ENCODE measurements at regions not wholly inside any gene's neighbourhood (a gene's known extent, or its start where the extent isn't known, plus 50 kb on each side); places are given as distances from the start of the nearest gene placed in this dataset.

DNA sequence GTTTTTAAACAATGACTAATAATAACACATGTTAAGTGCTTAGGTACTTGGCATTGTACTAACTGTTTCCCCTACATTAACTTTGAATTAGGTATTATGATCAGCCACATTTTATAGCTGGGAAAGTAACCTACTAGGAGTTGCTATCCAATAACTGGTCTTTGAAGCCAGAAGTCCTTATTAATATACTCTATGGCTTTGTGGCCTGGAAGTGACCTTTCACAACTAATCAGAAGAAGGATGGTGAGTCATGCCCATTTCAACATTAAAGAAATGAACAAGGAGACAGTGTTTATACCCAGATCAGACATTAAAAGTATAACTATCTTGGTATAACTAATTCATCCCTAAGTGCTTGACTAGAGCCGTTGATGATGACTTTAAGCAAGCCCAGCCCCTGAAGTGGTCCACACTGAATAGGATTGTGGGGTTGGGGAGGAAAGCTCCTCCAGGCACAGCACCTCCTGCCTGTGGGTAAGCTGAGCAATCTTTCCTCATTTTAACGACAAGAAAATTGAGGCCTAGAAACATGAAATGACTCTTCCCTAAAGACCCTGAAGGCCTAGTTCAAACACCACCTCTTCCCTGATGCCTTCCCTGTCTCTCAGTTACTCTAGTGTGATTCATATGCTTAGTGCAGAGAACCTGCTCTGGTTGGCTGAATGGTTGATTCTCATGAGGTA, 71.6 kb upstream of the RFX8 start:
- TF ChIP-seq POLR2A (IDR thresholded peaks at IDR 0.05; ENCODE audit: control extremely low read depth in 1 of 2, low read depth in 2 of 2, low read length in 2 of 2) (no peak), SUZ12 (IDR thresholded peaks at IDR 0.05; ENCODE audit: low read length) (no peak), JUN (IDR thresholded peaks at IDR 0.05; ENCODE audit: low read depth, low read length) (no peak), POLR2AphosphoS5 (IDR thresholded peaks at IDR 0.05; ENCODE audit: low read depth, low read length) (no peak), EP300 (IDR thresholded peaks at IDR 0.05; ENCODE audit: borderline replicate concordance in 1 of 2, low read depth in 2 of 2, low read length in 2 of 2) (no peak), ZNF274 (IDR thresholded peaks at IDR 0.05; ENCODE audit: borderline replicate concordance, extremely low read depth, low read length) (no peak), CHD2 (IDR thresholded peaks at IDR 0.05; ENCODE audit: low read length) (no peak)
- TF ChIP-seq, protein P1, sequence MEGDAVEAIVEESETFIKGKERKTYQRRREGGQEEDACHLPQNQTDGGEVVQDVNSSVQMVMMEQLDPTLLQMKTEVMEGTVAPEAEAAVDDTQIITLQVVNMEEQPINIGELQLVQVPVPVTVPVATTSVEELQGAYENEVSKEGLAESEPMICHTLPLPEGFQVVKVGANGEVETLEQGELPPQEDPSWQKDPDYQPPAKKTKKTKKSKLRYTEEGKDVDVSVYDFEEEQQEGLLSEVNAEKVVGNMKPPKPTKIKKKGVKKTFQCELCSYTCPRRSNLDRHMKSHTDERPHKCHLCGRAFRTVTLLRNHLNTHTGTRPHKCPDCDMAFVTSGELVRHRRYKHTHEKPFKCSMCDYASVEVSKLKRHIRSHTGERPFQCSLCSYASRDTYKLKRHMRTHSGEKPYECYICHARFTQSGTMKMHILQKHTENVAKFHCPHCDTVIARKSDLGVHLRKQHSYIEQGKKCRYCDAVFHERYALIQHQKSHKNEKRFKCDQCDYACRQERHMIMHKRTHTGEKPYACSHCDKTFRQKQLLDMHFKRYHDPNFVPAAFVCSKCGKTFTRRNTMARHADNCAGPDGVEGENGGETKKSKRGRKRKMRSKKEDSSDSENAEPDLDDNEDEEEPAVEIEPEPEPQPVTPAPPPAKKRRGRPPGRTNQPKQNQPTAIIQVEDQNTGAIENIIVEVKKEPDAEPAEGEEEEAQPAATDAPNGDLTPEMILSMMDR (IDR thresholded peaks at IDR 0.05; ENCODE audit: control extremely low read depth in 1 of 3, insufficient read depth in 1 of 3, low read depth in 1 of 3, low read length in 3 of 3) = no peak

All from H1 (cell line).